ENCODE measurements at regions not wholly inside any gene's neighbourhood (a gene's known extent, or its start where the extent isn't known, plus 50 kb on each side); places are given as distances from the start of the nearest gene placed in this dataset.

DNA sequence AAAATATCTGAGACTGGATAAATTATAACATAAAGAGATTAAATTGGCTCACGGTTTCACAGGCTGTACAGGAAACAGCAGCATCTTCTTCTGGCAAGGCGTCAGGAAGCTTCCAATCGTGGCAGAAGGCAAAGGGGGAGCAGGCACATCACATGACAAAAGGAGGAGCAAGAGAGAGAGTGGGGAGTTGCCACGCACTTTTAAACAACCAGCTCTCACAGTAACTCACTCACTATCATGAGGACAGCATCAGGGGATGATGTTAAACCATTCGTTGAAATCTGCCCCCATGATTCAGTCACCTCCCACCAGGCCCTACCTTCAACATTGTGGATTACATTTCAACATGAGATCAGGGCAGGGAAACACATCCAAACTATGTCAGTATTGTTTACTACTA is 114.5 kb upstream of the SPATA16 start:
- BruUV-seq (replicated peaks), result no TSS peak
- H3K27ac ChIP-seq, result no peak overlapping the region

DNA sequence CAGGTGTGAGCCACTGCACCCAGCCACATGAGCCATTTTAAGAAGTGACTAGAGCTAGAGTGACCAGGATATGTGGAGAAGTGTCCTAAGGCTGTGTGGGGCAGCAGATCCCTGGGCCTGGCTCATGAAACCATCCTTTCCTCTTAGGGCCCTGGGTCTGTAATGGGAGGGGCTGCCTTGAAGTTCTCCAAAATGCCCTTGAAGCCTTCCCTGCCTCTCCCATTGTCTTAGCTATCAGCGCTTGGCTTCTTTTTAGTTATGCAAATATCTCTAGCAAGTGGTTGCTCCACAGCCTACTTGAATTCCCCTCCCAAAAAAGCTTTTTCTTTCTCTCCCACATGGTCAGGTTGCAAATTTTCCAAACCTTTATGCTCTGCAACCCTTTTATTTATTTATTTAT is 112.4 kb upstream of the SPATA16 start:
- Histone ChIP-seq H3F3A (ENCODE audit: insufficient read depth, low read depth) (no peaks in the 10 kb centered on the region), H3K4me3 (no peak overlapping the region), H3K36me3 (ENCODE audit: low read depth) (no peaks in the 10 kb centered on the region), H3K9me3 (ENCODE audit: insufficient read depth, low read depth) (no peaks in the 10 kb centered on the region), H3K4me1 (replicated peaks; ENCODE audit: insufficient read depth) (no peaks in the 10 kb centered on the region), H3K4me2 (no peak overlapping the region), H4K20me1 (ENCODE audit: insufficient read depth) (no peaks in the 10 kb centered on the region), H3K27me3 (ENCODE audit: insufficient read depth, low read depth) (no peaks in the 10 kb centered on the region), H3K27ac (no peak overlapping the region), H3K79me2 (ENCODE audit: low read depth) (no peaks in the 10 kb centered on the region), H2AFZ (no peak overlapping the region), H3K9me2 (ENCODE audit: insufficient read depth) (no peaks in the 10 kb centered on the region)
- CTCF ChIA-PET, result no interaction called here
- TF ChIP-seq EZH2 (IDR thresholded peaks at IDR 0.05; ENCODE audit: low read depth), result no peak
- TF ChIP-seq, protein P1, sequence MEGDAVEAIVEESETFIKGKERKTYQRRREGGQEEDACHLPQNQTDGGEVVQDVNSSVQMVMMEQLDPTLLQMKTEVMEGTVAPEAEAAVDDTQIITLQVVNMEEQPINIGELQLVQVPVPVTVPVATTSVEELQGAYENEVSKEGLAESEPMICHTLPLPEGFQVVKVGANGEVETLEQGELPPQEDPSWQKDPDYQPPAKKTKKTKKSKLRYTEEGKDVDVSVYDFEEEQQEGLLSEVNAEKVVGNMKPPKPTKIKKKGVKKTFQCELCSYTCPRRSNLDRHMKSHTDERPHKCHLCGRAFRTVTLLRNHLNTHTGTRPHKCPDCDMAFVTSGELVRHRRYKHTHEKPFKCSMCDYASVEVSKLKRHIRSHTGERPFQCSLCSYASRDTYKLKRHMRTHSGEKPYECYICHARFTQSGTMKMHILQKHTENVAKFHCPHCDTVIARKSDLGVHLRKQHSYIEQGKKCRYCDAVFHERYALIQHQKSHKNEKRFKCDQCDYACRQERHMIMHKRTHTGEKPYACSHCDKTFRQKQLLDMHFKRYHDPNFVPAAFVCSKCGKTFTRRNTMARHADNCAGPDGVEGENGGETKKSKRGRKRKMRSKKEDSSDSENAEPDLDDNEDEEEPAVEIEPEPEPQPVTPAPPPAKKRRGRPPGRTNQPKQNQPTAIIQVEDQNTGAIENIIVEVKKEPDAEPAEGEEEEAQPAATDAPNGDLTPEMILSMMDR (conservative IDR thresholded peaks at IDR 0.05), result no peak
- intact Hi-C loops (cut with micrococcal nuclease; ENCODE audit: unreplicated experiment), result no loop called here
- BruUV-seq (replicated peaks), result no TSS peak
- POLR2A ChIA-PET (ENCODE audit: unreplicated experiment), result no interaction called here
- DNase-seq, result no peak

More for the DNA sequence above, 114.5 kb upstream of the SPATA16 start:
- CTCF ChIA-PET, result no interaction called here
- H3K4me1 ChIP-seq (replicated peaks; ENCODE audit: insufficient read depth), result no peaks in the 10 kb centered on the region
- H3K4me3 ChIP-seq, result no peak overlapping the region
- TF ChIP-seq EZH2 (IDR thresholded peaks at IDR 0.05; ENCODE audit: low read depth), result no peak
- TF ChIP-seq, protein P1 (conservative IDR thresholded peaks at IDR 0.05), result no peak
- no peak for DNase-seq
- H4K20me1 ChIP-seq (ENCODE audit: insufficient read depth), result no peaks in the 10 kb centered on the region
- intact Hi-C loops (cut with micrococcal nuclease; ENCODE audit: unreplicated experiment), result no loop called here
- H3F3A ChIP-seq (ENCODE audit: insufficient read depth, low read depth), result no peaks in the 10 kb centered on the region
- H3K4me2 ChIP-seq, result no peak overlapping the region
- H3K36me3 ChIP-seq (ENCODE audit: low read depth), result no peaks in the 10 kb centered on the region
- POLR2A ChIA-PET (ENCODE audit: unreplicated experiment), result no interaction called here
- no peaks in the 10 kb centered on the region for H3K27me3 ChIP-seq (ENCODE audit: insufficient read depth, low read depth)
- H2AFZ ChIP-seq, result 0 out of 2 replicates have a peak overlapping the region, but pooled peaks have one; percentile 26
- no peaks in the 10 kb centered on the region for H3K79me2 ChIP-seq (ENCODE audit: low read depth)
- H3K9me3 ChIP-seq (ENCODE audit: insufficient read depth, low read depth), result no peaks in the 10 kb centered on the region
- no peaks in the 10 kb centered on the region for H3K9me2 ChIP-seq (ENCODE audit: insufficient read depth)

DNA sequence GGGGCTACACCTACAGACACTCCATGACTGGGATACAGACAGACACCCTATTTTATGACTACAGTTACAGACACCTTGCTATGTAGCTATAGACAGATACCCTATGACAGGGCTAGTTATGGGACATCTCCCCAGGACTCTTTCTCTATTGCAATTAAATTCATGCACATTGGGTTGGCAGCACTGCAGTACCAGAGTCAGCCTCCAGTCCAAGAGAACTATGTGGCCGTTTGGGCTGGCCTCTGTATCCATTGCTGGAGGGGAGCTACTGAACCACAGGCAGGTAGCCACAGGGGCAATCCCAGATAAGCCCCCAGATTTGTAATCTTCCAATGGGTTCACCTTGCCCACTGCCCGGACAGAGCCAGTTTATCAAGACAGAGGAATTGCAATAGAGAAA is 108.4 kb upstream of the SPATA16 start:
- H2AFZ ChIP-seq, result no peak overlapping the region
- DNase-seq, result no peak
- H3K9me3 ChIP-seq (ENCODE audit: insufficient read depth, low read depth), result no peaks in the 10 kb centered on the region
- H3F3A ChIP-seq (ENCODE audit: insufficient read depth, low read depth), result no peaks in the 10 kb centered on the region
- BruUV-seq (replicated peaks), result no TSS peak
- H4K20me1 ChIP-seq (ENCODE audit: insufficient read depth), result no peaks in the 10 kb centered on the region
- intact Hi-C loops (cut with micrococcal nuclease; ENCODE audit: unreplicated experiment), result no loop called here
- no peak overlapping the region for H3K4me2 ChIP-seq
- ChIA-PET POLR2A (ENCODE audit: unreplicated experiment) (no interaction called here), CTCF (no interaction called here)
- no peak overlapping the region for H3K4me3 ChIP-seq
- H3K79me2 ChIP-seq (ENCODE audit: low read depth), result no peaks in the 10 kb centered on the region
- H3K27ac ChIP-seq, result no peak overlapping the region
- no peaks in the 10 kb centered on the region for H3K9me2 ChIP-seq (ENCODE audit: insufficient read depth)
- TF ChIP-seq EZH2 (IDR thresholded peaks at IDR 0.05; ENCODE audit: low read depth), result no peak
- TF ChIP-seq, protein P1 (conservative IDR thresholded peaks at IDR 0.05), result peak; percentile 23; the same call in 1 of the 2 replicates
- H3K4me1 ChIP-seq (replicated peaks; ENCODE audit: insufficient read depth), result no peaks in the 10 kb centered on the region
- no peaks in the 10 kb centered on the region for H3K27me3 ChIP-seq (ENCODE audit: insufficient read depth, low read depth)
- H3K36me3 ChIP-seq (ENCODE audit: low read depth), result no peaks in the 10 kb centered on the region
